NCI-H510A (cell line): ENCODE measurements at regions not wholly inside any gene's neighbourhood (a gene's known extent, or its start where the extent isn't known, plus 50 kb on each side); places are given as distances from the start of the nearest gene placed in this dataset.
"Not testable (repeated sequence)": the region's sequence is repeated elsewhere in the genome, so short reads cannot be mapped to it uniquely, and the experiment has no call there.

Experiments used
- DNase-seq: peaks from one replicate; lab custom pipeline; 2025; lab: John Stamatoyannopoulos, UW

DNA sequence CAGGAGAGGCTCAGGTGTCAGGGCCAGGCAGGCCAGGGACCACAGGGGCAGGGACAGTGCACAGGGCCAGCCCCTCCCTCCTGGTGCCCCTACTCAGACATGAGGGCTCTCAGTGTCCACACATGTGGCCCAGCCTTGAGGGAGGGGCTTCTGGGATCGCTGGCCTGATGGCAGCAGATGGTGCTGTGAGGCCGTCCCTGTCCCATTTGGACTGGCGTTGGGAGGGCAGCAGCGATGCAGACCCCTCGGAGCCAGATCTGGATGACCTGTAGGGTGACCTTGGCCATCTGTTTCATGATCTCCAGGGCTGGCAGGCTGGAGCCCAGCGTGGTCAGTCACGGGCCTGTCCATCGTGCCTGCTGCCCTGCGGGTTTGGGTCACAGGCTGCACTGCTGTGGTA, 377.6 kb downstream of the TMEM121 start:
- DNase-seq = no peak

DNA sequence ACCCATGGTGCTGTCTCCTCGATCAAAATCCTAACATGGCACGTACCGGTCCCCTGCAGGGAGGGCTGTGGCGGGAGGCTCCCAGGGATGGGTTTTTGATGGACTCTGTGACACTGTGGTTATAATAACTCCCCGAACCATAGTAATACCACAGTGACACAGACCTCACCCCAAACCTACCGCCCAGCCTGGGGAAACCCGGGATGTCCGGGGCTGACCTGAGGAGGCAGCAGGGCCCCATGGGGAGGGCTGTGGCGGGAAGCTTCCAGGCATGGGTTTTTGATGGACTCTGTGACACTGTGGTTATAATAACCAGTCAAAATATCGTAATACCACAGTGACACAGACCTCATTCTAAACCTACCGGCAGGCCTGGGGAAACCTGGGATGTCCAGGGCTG, 378.0 kb downstream of the TMEM121 start:
- no peak for DNase-seq

DNA sequence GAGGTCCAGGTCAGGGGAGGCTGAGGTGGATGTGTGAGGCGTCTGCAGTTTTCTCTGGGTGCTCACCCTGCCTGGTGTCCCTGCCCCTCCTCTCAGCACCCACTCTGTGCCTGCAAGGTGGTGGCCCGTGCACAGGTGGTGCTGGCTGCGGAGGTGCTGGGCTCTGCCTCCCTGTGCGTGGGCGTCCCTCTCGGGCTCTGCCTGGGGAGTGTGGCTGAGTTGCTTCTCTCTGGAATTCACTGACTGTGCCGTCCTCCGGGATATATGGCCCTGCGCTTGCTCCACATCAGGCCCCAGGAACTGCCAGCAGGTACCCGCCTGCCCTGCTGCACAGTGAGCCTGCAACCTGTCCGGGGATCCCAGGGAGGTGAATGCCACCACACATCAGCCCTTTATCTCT, 379.1 kb downstream of the TMEM121 start:
- no peak for DNase-seq

DNA sequence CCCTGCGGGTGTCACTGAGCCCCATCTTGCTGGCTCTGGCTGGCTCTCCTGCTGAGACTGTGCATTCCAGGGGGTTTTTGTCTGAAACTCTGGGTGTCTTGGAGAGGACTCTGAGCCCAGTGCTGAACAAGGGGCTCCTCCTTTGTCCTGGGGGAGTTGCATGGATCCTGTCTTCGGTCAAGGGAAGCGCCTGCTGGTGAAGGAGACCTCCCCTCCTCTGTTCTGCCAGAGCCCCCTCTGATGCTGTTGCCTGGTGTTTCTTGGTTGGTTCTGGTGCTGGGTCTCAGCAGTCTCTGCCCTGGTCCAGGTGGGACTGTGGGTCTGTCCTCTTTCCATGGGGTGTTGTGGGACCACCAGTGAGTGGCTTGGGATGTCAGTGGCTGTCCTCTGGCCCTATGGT, 380.9 kb downstream of the TMEM121 start:
- DNase-seq = no peak

DNA sequence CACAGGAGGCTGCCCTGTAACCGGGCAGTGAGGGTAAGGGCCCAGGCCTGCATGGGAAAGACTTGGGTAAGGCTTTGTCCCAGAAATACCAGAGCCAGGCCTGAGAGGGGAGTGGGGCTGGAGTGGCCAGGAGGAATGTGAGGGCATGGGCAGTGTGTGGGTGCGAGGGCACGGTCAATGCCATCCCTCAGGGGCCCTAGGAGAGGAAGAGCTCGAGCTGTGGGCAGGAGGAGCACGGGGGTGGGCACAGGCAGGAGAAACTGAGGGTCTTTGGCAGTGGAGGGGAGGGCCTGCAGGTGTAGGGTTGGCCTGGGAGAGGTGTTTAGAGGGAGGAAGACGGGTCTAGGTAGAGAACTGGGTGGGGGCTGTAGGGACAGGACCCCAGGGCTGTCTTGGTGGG, 381.6 kb downstream of the TMEM121 start:
- DNase-seq = no peak

DNA sequence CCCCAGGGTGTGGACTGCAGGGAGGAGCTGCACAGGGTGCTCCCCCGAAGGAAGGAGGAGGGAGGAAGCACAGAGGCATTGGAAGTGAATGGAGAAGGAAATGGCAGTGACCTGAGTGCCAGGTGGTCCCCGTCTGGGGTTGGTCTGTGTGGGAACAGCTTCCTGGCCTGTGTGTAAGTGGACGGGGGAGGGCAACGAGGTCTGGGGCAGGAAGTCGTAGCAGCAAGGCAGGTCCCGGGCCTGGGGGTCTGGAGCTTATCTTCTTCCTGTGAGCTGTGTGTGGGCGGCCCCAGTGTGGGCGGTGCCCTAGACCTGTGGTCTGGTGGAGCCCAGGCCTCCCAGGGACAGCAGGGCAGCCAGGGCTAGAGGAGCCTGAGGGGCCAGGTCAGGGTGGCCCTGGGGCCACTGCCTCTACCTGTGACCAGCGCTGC, 382.1 kb downstream of the TMEM121 start:
- DNase-seq = no peak

DNA sequence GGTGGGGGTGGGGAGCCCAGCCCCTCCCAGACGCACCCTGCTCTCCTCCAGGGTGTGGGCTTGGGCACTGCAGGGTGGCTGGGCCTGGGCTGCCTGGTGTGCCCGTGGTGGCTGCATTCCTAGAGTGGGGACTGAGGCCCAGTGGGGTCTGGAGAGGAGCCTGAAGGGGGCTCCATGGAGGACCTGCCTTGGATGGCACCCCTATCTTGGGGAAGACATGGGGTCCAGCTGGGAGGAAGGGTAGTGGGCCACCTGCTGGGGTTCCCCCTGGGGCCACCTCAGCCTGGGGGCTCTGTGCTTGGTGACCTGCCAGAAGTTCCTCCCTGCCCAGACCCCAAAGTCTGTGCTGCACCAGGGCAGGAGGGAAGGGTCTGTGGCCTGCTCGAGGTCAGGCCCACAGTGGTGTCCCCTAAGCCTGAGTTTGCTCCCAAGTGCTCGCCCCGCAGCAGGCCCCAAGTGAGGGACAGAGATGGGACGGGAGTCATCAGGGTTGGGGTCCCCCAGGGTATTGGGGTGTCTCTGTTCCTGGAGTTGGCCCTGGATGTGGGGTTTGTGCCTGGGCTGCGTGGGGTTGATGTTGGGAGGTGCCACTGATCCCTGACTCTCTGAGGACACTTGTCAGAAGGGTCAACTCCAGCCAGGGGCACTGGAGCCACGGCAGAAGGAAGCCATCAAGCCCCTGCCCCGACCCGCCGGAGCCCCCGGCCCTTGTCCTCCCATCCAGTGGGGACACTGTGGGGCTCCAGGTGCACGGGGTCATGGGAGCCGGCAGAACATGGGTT, 382.9 kb downstream of the TMEM121 start:
- DNase-seq = no peak

DNA sequence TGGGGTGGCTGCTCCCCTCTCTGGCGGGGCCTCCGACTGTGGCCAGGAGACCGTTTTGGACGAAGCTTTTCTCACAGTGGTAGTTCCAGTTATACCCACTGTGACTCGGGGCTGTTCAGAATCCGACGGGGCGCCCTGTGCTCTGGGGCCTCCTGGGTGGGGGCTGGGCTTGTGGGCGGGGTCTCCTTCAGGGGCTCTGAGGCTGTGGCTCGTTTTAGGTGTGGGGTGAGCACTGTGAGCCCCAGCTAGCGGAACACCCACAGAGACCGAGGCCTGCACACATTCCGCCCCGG, 383.4 kb downstream of the TMEM121 start:
- DNase-seq = not testable (repeated sequence)

DNA sequence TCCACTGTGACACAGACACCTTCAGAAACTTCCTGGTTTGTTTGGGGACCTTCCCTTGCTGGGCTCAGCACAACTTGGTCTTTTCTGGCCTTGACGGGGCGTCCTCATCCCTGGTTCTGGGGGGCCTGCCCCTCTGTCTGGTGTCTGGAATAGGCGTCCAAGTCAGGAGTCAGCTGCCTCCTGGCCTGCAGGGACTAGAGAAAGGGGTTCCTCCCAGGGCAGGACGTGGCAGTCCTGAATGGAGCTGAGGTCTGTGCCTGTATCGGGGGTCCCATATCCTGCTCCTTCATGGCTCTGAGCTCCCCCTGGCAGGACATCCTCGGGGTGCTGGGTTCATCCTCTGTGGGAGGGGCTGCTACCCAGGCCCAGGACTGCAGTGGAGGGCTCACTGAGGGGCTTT, 384.0 kb downstream of the TMEM121 start:
- DNase-seq = no peak

DNA sequence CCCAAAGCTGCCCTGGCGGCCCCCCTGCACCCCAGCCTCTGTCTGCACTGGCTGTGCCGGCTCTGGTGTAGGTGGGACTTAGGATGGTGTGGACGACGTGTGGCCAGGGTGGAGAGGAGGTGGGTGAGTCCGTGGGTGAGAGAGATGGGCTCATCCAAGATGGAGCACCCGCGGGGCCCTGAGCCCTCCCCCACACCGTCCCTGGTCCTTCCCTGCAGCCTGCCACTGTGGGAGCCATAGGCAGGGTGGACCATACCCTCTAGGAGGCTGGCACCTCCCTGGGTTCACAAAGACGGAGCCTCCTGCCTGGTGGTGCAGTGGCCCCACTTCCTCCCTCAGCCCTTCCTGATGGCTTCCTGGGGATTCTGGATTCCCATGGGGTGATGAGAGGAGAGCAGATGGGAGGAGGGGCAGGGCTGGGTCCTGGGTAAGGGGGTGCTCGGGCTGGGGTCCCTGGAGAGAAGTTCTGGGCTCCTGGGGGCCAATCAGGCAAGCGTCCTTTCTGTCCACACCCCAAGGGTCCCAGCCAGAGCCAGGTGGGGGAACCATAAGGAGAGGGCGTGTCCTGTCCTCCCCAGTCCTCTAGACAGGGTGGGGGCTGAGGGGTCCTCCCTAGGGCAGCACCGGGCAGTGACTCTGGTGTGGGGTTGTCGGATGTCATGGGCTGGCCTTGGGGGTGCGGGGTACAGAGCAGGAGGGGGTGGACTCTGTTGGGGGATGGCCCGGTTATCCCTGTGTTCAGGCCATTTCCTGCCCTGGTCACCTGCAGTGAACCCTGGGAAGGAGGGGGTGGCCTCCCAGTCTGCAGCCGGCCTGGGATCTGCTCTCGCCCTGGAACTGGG, 384.8 kb downstream of the TMEM121 start:
- no peak for DNase-seq

DNA sequence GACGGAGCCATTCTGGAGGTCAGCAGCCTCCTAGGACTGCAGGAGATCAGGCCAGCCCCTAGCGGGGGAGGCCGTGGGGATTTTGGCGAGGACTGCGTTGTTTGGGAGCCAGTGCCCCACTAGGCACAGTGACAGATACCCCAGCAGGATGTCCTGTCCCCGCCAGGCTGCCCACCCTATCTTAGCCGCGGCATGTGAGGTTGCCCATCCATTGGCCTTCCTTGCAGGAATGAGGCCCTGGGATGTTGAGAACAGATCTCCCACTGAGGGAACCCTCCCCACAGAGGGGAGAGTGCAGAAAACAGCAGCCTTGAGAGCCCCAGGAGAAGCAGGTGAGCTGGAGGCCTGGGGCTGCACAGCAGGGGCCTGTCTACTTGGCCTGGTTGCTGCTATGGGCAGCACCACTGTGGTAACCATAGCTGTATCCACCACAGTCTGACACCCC, 385.5 kb downstream of the TMEM121 start:
- not testable (repeated sequence) for DNase-seq

DNA sequence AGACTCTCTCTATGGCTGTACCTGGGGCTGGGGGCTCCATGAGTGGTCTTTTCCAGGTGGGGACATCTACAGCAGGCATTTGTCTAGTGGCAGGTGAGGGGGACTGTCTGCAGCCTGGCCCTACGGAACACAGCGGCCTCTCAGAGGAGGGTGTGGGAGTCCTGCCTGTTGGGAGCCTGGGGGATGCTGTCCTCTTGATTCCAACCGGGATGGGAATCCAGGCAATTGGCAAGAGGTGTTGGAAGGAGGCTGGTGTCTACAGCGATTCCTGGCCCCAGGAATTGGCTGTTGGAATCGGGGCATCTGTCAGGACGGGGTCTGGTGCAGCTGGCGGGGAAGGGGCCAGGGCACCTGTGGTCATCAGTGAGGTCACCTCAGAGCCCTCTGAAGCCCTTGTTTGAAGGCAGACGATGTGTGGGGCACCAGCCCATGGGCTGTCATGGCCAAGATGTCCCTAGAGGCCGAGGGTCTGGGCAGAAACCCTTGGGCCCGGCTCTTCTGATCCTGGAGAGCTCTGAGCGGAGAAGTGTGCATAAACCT, 386.3 kb downstream of the TMEM121 start:
- no peak for DNase-seq

DNA sequence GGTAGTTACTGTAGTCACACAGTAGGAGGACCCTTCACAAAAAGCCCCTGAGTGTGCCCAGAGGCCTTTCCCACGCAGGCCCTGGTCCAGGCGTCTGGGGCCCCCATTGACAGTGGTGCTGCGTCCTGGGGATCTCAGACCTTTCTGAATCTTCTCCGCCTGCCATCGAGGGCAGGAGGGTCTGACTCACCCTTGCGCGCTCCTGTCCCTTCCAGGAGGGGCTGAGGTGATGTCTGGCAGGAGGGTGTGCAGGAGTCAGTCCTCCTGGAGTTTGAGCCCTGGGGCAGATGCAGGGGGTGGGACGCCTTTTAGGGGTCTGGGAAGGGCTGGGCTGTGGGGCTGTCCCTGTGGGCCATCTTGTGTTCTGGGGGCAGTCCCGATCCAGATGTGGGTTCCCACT, 386.8 kb downstream of the TMEM121 start:
- DNase-seq = no peak

DNA sequence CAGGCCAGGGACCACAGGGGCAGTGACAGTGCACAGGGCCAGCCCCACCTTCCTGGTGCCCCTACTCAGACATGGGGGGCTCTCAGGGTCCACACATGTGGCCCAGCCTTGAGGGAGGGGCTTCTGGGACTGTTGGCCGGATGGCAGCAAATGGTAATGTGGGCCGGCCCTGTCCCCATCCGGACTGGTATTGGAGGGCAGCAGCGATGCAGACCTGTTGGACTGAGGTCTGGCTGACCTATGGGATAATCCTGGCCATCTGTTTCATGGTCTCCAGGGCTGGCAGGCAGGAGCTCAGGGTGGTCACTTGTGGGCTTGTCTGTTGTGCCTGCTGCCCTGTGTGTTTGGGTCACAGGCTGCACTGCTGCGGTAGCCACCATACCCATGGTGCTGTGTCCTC, 387.5 kb downstream of the TMEM121 start:
- no peak for DNase-seq

DNA sequence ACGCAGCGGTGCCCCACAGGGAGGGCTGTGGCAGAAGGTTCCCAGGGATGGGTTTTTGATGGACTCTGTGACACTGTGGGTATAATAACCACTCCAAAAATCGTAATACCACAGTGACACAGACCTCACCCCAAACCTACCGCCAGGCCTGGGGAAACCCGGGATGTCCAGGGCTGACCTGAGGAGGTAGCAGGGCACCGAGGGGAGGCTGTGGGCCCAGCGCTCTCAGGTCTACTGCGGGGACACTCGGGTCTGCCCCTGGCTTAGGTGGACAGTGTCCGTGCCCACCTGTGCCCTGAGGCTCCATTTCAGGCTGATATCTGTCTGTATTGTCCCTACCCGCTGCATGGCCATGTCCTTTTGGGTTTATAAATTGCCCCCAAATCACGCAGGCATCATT, 387.9 kb downstream of the TMEM121 start:
- DNase-seq = not testable (repeated sequence)

DNA sequence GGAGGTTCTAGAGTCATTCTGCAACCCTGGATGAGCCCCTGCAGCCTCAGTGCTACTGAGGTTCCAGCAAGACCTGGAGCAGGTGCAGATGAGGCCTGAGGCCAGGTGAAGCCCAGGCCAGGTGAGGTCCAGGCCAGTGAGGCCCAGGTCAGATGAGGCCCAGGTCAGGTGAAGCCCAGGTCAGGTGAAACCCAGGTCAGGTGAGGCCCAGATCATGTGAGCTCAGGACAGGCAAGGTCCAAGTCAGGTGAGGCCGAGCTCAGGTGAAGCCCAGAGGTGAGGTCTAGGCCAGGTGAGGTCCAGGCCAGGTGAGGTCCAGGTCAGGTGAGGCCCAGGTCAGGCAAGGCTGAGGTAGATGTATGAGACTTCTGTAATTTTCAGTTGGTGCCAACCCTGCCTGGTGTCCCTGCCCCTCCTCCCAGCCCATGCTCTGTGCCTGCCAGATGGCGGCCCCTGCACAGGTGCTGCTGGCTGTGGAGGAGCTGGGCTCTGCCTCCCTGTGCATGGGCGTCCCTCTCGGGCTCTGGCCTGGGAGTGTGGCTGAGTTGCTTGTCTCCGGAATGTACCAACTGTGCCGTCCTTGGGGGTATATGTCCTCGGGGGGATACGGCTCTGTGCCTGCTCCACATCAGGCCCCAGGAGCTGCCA, 388.5 kb downstream of the TMEM121 start:
- no peak for DNase-seq

DNA sequence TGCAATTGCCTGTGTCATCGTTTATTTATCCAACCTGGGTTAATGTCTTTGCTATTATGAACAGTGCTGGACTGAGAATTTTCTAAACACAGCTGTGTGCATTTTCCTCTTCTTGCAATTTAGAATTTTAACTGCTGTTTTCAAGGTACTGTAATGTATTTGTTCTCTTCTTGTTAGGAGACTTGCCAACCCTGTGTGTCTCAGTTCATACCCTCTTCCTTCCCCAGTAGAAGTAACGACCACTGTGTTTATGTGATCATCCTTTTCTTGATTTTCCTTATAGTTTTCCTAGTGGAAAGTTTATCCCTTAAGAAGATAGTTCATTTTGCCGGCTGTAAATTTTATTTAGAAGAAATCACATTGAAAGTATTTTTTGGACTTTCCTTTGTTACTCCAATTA, 389.2 kb downstream of the TMEM121 start:
- DNase-seq = not testable (repeated sequence)

DNA sequence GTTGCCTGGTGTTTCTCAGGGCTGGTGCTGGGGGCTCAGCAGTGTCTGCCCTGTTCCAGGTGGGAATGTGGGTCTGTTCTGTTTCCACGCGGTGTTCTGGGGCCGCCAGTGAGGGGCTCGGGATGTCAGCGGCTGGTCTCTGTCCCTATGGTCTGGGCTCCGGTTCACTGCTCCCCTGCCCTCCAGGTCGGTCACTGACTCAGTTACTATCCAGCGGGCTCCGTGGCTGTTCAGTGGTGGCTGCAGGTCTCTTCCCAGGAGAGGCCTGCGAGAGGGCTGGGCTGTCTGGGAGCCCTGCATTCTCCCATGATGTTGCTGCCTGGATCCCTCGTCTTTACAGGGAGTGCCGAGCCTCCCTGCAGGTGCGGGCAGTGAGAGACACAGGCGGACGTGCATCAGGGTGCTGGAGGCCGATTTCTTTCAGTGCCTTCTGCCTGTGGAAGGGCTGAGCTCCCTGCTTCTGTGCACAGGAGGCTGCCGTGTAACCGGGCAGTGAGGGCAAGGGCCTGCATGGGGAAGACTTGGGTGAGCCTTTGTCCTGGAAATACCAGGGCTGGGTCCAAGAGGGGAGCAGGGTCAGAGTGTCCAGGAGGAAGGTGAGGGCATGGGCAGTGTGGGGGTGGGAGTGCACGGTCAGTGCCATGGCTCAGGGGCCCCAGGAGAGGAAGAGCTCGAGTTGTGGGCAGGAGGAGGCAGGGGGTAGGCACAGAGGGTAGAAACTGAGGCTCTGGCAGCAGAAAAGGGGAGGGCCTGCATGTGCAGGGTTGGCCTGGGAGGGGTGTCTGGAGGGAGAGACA, 391.0 kb downstream of the TMEM121 start:
- not testable (repeated sequence) for DNase-seq

DNA sequence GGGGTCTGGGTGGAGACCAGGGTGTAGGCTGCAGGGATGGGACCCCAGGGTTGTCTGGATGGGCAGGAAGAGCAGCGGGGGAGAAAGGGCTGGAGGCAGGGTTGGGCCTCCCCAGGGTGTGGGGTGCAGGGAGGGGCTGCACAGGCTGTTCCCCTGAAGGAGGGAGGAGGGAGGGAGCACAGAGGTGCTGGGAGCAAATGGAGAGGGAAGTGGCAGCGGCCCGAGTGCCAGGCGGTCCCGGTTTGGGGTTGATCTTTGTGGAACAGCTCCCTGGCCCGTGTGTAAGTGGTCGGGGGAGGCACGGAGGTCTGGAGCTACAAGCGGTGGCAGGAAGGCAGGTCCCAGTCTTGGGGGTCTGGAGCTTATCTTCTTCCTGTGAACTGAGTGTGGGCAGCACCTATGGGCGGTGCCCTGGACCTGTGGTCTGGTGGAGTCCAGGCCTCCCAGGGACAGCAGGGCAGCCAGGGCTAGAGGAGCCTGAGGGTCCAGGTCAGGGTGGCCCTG, 391.6 kb downstream of the TMEM121 start:
- DNase-seq = no peak

DNA sequence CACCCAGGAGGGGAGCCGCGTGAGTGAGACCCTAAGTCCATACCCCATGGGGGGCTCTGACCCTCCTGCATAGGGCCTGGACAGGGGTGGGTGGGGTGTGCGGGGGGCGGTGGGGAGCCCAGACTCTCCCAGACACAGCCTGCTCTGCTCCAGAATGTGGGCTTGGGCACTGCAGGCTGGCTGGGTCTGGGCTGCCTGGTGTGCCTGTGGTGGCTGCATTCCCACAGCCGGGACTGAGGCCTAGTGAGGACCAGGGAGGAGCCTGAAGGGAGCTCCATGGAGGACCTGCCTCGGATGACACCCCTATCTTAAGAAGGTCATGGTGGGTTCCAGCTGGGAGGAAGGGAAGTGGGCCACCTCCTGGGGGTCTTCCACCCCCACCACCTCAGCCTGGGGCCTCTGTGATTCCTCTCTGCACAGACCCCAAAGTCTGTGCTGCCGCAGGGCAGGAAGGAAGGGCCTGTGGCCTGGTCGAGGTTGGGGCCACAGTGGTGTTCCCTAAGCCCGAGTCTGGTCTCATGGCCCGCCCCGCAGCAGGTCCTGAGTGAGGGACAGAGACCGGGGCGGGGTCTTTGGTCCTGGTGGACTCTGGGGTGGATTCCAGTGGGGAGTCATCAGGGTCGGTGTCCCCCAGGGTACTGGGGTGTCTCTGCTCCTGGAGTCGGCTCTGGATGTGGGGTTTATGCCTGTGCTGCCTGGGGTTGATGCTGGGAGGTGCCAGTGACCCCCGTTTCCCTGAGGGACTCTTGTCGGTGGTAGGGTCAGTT, 392.3 kb downstream of the TMEM121 start:
- DNase-seq = no peak
